Endodermal cell (in vitro differentiated cells): ENCODE measurements at regions not wholly inside any gene's neighbourhood (a gene's known extent, or its start where the extent isn't known, plus 50 kb on each side); places are given as distances from the start of the nearest gene placed in this dataset.
A peak's percentile ranks its signal among the peaks of the same experiment; 100 is the strongest.

Source experiments
- DNase-seq: peaks from one replicate; pipeline ENCODE4 v3.0.0-alpha.2; 2017
- H3K27ac ChIP-seq: 2 replicates; pipeline ENCODE4 v1.5.1; 2013; ENCODE audit warnings: mild to moderate bottlenecking, low read depth, low read length, moderate library complexity
- H3K27me3 ChIP-seq: 2 replicates; pipeline ENCODE4 v1.6.1; 2013; ENCODE audit warnings: mild to moderate bottlenecking, low read length, moderate library complexity; ENCODE audit not compliant: insufficient read depth, control insufficient read depth, poor library complexity, severe bottlenecking
- H3K36me3 ChIP-seq: 2 replicates; pipeline ENCODE4 v1.7.0; 2013; ENCODE audit warnings: mild to moderate bottlenecking, low read length, moderate library complexity; ENCODE audit not compliant: control insufficient read depth, insufficient read depth
- H3K4me1 ChIP-seq: one replicate; pipeline ENCODE4 v1.7.0; 2013; ENCODE audit warnings: low read length; ENCODE audit not compliant: control insufficient read depth, insufficient read depth
- H3K4me3 ChIP-seq: 2 replicates; pipeline ENCODE4 v1.5.1; 2013; ENCODE audit warnings: mild to moderate bottlenecking, low read length, moderate library complexity
- H3K9ac ChIP-seq: 2 replicates; pipeline ENCODE4 v1.6.1; 2013; ENCODE audit warnings: mild to moderate bottlenecking, low read length, moderate library complexity; ENCODE audit not compliant: poor library complexity, severe bottlenecking; ENCODE audit errors: extremely low read depth
- H3K9me3 ChIP-seq: 2 replicates; pipeline ENCODE4 v1.6.1; 2013; ENCODE audit warnings: mild to moderate bottlenecking, low read length, moderate library complexity; ENCODE audit not compliant: control insufficient read depth
- H3K27ac Mint-ChIP-seq: 2 replicates; pipeline ENCODE4 v1.8.0; 2020; ENCODE audit warnings: mixed read lengths
- H3K27me3 Mint-ChIP-seq: 2 replicates; pipeline ENCODE4 v1.8.0; 2021; ENCODE audit warnings: mild to moderate bottlenecking, mixed read lengths; ENCODE audit not compliant: insufficient read depth
- H3K36me3 Mint-ChIP-seq: 2 replicates; pipeline ENCODE4 v1.8.0; 2020; ENCODE audit warnings: low read depth, mixed read lengths
- H3K4me1 Mint-ChIP-seq: 2 replicates; pipeline ENCODE4 v1.8.0; 2020; ENCODE audit warnings: mixed read lengths
- H3K4me3 Mint-ChIP-seq: 2 replicates; pipeline ENCODE4 v1.8.0; 2020; ENCODE audit warnings: mild to moderate bottlenecking, moderate library complexity, mixed read lengths
- H3K9me3 Mint-ChIP-seq: 2 replicates; pipeline ENCODE4 v1.8.0; 2020; ENCODE audit warnings: mild to moderate bottlenecking, mixed read lengths
- WGBS, 2 experiments: methylation state at CpG; one replicate each; pipeline versions ENCODE4 v1.1.5 to v1.1.7; 2013; ENCODE audit warnings: missing lambda C conversion rate in 2 of 2, mixed read lengths in 1 of 2; ENCODE audit not compliant: insufficient coverage in 1 of 2, insufficient read length in 1 of 2; 5-methylcytosine and 5-hydroxymethylcytosine counted together
- TF ChIP-seq, protein P1 (sequence below): fragments of 200-600 bp; sonication (generic); conservative IDR thresholded peaks from 2 replicates; pipeline ENCODE4 v1.5.0; 2021; ENCODE audit warnings: antibody characterized with exemption, mild to moderate bottlenecking

DNA sequence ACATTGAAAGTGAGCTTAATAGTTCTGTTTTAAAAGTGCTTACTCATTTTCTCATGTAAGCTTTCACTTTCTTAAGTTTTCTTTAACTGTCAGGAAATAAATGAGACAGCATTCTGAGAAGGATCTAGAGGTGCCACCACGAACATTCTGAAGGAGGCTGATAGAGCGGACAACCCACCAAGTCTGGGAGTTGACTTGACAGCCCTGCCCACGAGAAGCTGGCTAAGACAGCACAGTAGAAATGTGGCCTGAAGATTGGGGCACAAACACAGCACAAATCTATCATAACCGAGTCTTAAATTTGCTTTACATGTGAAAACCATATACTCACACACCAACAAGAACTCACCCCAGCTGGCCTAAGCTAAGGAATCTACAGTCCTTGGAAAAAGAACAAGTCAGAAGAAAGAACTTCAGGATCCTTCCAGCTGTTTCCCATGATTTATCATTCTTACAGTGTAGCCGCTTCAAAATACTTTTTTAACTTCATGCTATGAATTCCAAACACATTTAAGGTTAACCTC lies 144.2 kb upstream of the TNFAIP3 start:
- no peak overlapping the region for H3K4me3 Mint-ChIP-seq
- H3K27me3 Mint-ChIP-seq, result no peaks in the 10 kb centered on the region
- no peaks in the 10 kb centered on the region for H3K36me3 Mint-ChIP-seq
- TF ChIP-seq, protein P1, sequence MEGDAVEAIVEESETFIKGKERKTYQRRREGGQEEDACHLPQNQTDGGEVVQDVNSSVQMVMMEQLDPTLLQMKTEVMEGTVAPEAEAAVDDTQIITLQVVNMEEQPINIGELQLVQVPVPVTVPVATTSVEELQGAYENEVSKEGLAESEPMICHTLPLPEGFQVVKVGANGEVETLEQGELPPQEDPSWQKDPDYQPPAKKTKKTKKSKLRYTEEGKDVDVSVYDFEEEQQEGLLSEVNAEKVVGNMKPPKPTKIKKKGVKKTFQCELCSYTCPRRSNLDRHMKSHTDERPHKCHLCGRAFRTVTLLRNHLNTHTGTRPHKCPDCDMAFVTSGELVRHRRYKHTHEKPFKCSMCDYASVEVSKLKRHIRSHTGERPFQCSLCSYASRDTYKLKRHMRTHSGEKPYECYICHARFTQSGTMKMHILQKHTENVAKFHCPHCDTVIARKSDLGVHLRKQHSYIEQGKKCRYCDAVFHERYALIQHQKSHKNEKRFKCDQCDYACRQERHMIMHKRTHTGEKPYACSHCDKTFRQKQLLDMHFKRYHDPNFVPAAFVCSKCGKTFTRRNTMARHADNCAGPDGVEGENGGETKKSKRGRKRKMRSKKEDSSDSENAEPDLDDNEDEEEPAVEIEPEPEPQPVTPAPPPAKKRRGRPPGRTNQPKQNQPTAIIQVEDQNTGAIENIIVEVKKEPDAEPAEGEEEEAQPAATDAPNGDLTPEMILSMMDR, result no peak
- no peak overlapping the region for H3K27ac Mint-ChIP-seq
- 86 to 92% methylated on average over 4 to 5 of the region's 5 CpGs for WGBS, 2 experiments
- no peaks in the 10 kb centered on the region for H3K9me3 Mint-ChIP-seq
- Histone ChIP-seq H3K27ac (no peak overlapping the region), H3K4me3 (no peak overlapping the region), H3K9ac (no peak overlapping the region), H3K9me3 (no peaks in the 10 kb centered on the region), H3K4me1 (no peaks in the 10 kb centered on the region), H3K36me3 (no peaks in the 10 kb centered on the region), H3K27me3 (no peaks in the 10 kb centered on the region)
- H3K4me1 Mint-ChIP-seq, result no peaks in the 10 kb centered on the region
- DNase-seq, result no peak

DNA sequence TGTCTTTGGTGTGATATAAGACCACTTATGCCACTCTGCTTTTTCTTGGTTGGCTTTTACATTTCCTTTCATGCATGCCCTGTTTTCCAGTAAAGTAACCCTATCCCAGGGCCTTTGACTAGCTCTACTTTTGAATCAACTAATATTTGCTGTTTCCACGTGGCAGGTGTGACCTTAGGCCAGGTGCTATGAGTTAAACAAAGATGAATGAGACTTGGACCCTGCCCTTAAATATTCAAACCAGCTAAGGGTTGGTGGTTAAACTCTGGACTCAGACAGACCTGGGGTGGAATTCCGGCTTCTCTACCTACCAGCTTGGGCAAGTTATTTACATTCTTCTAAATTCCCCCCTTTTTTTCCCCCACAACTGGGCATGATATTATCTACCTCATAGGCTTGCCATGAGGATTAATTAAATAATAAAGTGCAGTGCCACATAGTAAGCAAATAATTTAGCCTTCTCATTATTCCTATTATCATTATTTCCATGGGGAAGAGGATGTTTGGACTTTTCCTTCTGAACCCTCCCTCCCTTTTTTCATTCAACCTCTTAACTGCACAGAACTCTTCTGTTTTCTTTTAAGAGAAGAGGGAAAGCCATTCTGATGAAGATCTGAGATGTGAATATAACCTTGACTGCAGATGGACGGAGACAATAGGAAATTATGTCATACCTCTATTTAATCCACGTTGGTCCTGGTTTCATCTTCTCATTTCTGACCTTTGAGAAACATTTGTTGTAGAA lies 143.6 kb upstream of the TNFAIP3 start:
- no peak overlapping the region for H3K4me3 Mint-ChIP-seq
- 88 to 97% methylated on average over 3 to 4 of the region's 4 CpGs for whole genome bisulfite sequencing, 2 experiments
- Histone ChIP-seq H3K36me3 (no peaks in the 10 kb centered on the region), H3K4me3 (no peak overlapping the region), H3K27me3 (no peaks in the 10 kb centered on the region), H3K9me3 (no peaks in the 10 kb centered on the region), H3K4me1 (no peaks in the 10 kb centered on the region), H3K9ac (no peak overlapping the region), H3K27ac (no peak overlapping the region)
- no peak for DNase-seq
- no peak overlapping the region for H3K27ac Mint-ChIP-seq
- no peaks in the 10 kb centered on the region for H3K27me3 Mint-ChIP-seq
- H3K4me1 Mint-ChIP-seq, result no peaks in the 10 kb centered on the region
- H3K9me3 Mint-ChIP-seq, result no peaks in the 10 kb centered on the region
- TF ChIP-seq, protein P1, result no peak
- H3K36me3 Mint-ChIP-seq, result no peaks in the 10 kb centered on the region

DNA sequence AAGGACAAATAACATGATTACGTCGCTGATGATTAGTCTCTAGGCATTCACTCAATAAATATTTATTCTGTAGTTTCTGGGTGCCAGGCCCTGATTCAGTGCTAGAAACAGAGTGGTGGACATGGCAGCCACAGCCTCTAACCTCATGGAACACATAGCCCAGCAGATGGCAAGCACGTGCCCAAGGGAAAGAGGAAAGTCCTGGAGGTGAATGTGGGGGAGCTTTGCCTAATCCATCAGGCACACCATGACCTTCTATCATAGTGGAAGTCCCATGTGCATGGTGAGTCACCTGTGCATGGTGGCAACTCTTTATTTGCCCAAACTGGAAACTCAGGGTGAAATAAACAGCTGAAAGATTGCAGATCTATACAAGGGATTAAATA lies 143.0 kb upstream of the TNFAIP3 start:
- no peaks in the 10 kb centered on the region for H3K36me3 ChIP-seq
- Mint-ChIP-seq H3K4me3 (no peak overlapping the region), H3K27ac (no peak overlapping the region), H3K36me3 (no peaks in the 10 kb centered on the region), H3K9me3 (no peaks in the 10 kb centered on the region), H3K4me1 (peaks cover 6% of the 10 kb centered on the region), H3K27me3 (no peaks in the 10 kb centered on the region)
- H3K27me3 ChIP-seq, result no peaks in the 10 kb centered on the region
- DNase-seq, result no peak
- H3K27ac ChIP-seq, result no peak overlapping the region
- no peak overlapping the region for H3K9ac ChIP-seq
- H3K9me3 ChIP-seq, result no peaks in the 10 kb centered on the region
- H3K4me3 ChIP-seq, result no peak overlapping the region
- WGBS, 2 experiments, result 87% methylated on average over 3 of the region's 3 CpGs; no CpG with 5 or more reads in 1 of the 2 experiments
- H3K4me1 ChIP-seq, result no peaks in the 10 kb centered on the region
- TF ChIP-seq, protein P1, result peak; percentile 25
